ES-I3 (cell line): ENCODE measurements at regions not wholly inside any gene's neighbourhood (a gene's known extent, or its start where the extent isn't known, plus 50 kb on each side); places are given as distances from the start of the nearest gene placed in this dataset.
"Not testable (repeated sequence)": the region's sequence is repeated elsewhere in the genome, so short reads cannot be mapped to it uniquely, and the experiment has no call there.

Source experiments
- H3K36me3 ChIP-seq: 2 replicates; pipeline ENCODE4 v1.6.1; 2013; ENCODE audit warnings: mild to moderate bottlenecking, low read length, control low read depth, moderate library complexity; ENCODE audit not compliant: insufficient read depth
- H3K4me1 ChIP-seq: 2 replicates; pipeline ENCODE4 v1.6.1; 2013; ENCODE audit warnings: mild to moderate bottlenecking, control low read depth, low read length; ENCODE audit not compliant: insufficient read depth
- H3K9ac ChIP-seq: 2 replicates; pipeline ENCODE4 v1.6.1; 2013; ENCODE audit warnings: low read depth, mild to moderate bottlenecking, low read length, moderate library complexity
- H3K9me3 ChIP-seq: 2 replicates; pipeline ENCODE4 v1.6.1; 2013; ENCODE audit warnings: mild to moderate bottlenecking, low read length, moderate library complexity; ENCODE audit not compliant: control insufficient read depth, insufficient read depth

- no peaks in the 10 kb centered on the region; the same call in 1 of the 2 replicates for H3K9me3 ChIP-seq
- no peak overlapping the region for H3K9ac ChIP-seq
- H3K4me1 ChIP-seq, result peaks cover 12% of the 10 kb centered on the region; the same call in 1 of the 2 replicates
- H3K36me3 ChIP-seq, result no peaks in the 10 kb centered on the region
Measured at GRCh38 chr15:31433091-31433490, 106.5 kb downstream of the KLF13 start.

GRCh38 chr15:31433574-31433973, 106.9 kb downstream of the KLF13 start:
- H3K9ac ChIP-seq, result no peak overlapping the region

GRCh38 chr15:31434275-31434587, 107.6 kb downstream of the KLF13 start:
- Histone ChIP-seq H3K36me3 (no peaks in the 10 kb centered on the region), H3K4me1 (peaks cover 12% of the 10 kb centered on the region; the same call in 1 of the 2 replicates), H3K9ac (no peak overlapping the region), H3K9me3 (no peaks in the 10 kb centered on the region; the same call in 1 of the 2 replicates)

More at GRCh38 chr15:31433574-31433973, 106.9 kb downstream of the KLF13 start:
- H3K4me1 ChIP-seq, result peaks cover 12% of the 10 kb centered on the region; the same call in 1 of the 2 replicates
- H3K9me3 ChIP-seq, result no peaks in the 10 kb centered on the region; the same call in 1 of the 2 replicates
- H3K36me3 ChIP-seq, result no peaks in the 10 kb centered on the region

GRCh38 chr15:31434588-31435260, 108.1 kb downstream of the KLF13 start:
- Histone ChIP-seq H3K9me3 (no peaks in the 10 kb centered on the region; the same call in 1 of the 2 replicates), H3K9ac (peak overlapping the region; percentile 2; the same call in 1 of the 2 replicates), H3K36me3 (no peaks in the 10 kb centered on the region), H3K4me1 (peaks cover 12% of the 10 kb centered on the region; the same call in 1 of the 2 replicates)

- Histone ChIP-seq H3K4me1 (peaks cover 12% of the 10 kb centered on the region; the same call in 1 of the 2 replicates), H3K36me3 (no peaks in the 10 kb centered on the region), H3K9ac (peak overlapping the region; percentile 2; the same call in 1 of the 2 replicates), H3K9me3 (no peaks in the 10 kb centered on the region; the same call in 1 of the 2 replicates)
Measured at GRCh38 chr15:31435261-31435911, 108.8 kb downstream of the KLF13 start.

- no peaks in the 10 kb centered on the region for H3K9me3 ChIP-seq
- no peaks in the 10 kb centered on the region for H3K36me3 ChIP-seq
- peaks cover 12% of the 10 kb centered on the region; the same call in 1 of the 2 replicates for H3K4me1 ChIP-seq
- H3K9ac ChIP-seq, result no peak overlapping the region
Measured at GRCh38 chr15:31435912-31436628, 109.4 kb downstream of the KLF13 start.

GRCh38 chr15:31437686-31438085, 111.1 kb downstream of the KLF13 start:
- Histone ChIP-seq H3K9ac (no peak overlapping the region), H3K4me1 (peaks cover 18% of the 10 kb centered on the region; the same call in 1 of the 2 replicates), H3K36me3 (no peaks in the 10 kb centered on the region), H3K9me3 (no peaks in the 10 kb centered on the region)

- Histone ChIP-seq H3K9me3 (no peaks in the 10 kb centered on the region), H3K4me1 (peaks cover 18% of the 10 kb centered on the region; the same call in 1 of the 2 replicates), H3K9ac (no peak overlapping the region)
Measured at GRCh38 chr15:31438601-31439265, 112.1 kb downstream of the KLF13 start.

GRCh38 chr15:31439328-31439727, 112.7 kb downstream of the KLF13 start:
- Histone ChIP-seq H3K4me1 (peaks cover 18% of the 10 kb centered on the region; the same call in 1 of the 2 replicates), H3K9ac (no peak overlapping the region), H3K36me3 (no peaks in the 10 kb centered on the region), H3K9me3 (no peaks in the 10 kb centered on the region)

More at GRCh38 chr15:31438601-31439265, 112.1 kb downstream of the KLF13 start:
- H3K36me3 ChIP-seq, result no peaks in the 10 kb centered on the region

GRCh38 chr15:31440216-31440615, 113.6 kb downstream of the KLF13 start:
- Histone ChIP-seq H3K9ac (peak overlapping the region; percentile 64), H3K4me1 (peaks cover 12% of the 10 kb centered on the region; the same call in 1 of the 2 replicates)
- H3K9me3 ChIP-seq, H3K36me3 ChIP-seq: not testable (repeated sequence)

- Histone ChIP-seq H3K36me3 (no peaks in the 10 kb centered on the region), H3K9ac (peak overlapping the region; percentile 64), H3K4me1 (0 out of 2 replicates have a peak, but pooled peaks cover 7% of the 10 kb centered on the region), H3K9me3 (no peaks in the 10 kb centered on the region)
Measured at GRCh38 chr15:31440754-31441311, 114.2 kb downstream of the KLF13 start.

- Histone ChIP-seq H3K9ac (no peak overlapping the region), H3K4me1 (0 out of 2 replicates have a peak, but pooled peaks cover 7% of the 10 kb centered on the region), H3K9me3 (no peaks in the 10 kb centered on the region), H3K36me3 (no peaks in the 10 kb centered on the region)
Measured at GRCh38 chr15:31442226-31442625, 115.6 kb downstream of the KLF13 start.

- Histone ChIP-seq H3K9ac (no peak overlapping the region), H3K9me3 (no peaks in the 10 kb centered on the region), H3K36me3 (no peaks in the 10 kb centered on the region), H3K4me1 (0 out of 2 replicates have a peak, but pooled peaks cover 7% of the 10 kb centered on the region)
Measured at GRCh38 chr15:31442699-31443111, 116.1 kb downstream of the KLF13 start.
